ENCODE measurements at regions not wholly inside any gene's neighbourhood (a gene's known extent, or its start where the extent isn't known, plus 50 kb on each side); places are given as distances from the start of the nearest gene placed in this dataset.

DNA sequence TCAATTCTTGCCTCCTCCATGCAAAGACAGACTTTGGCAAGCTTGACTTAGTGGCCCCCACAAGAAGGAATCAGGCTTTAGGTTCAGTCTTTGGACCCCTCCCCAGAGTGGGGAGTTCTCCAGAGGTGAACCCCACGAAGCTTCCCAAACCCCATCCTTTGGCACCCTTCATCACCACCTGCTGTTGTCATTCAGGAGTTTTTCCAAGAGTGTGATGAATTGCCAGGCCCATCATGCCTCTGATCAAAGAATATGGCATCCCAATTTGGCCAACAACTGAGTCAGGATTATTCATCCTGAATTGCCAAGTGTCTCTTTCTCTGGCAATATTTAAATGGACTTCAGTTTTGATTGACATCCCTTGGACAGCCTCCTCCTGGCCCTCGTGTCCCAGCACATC, 404.7 kb upstream of the MKI67 start:
- H3K27ac ChIP-seq = no peak overlapping the region
- H3K4me1 ChIP-seq (ENCODE audit: insufficient read depth) = peaks cover 1% of the 10 kb centered on the region
- intact Hi-C loops (cut with DNase I) = no loop called here
- H3K4me3 ChIP-seq = no peak overlapping the region
- no peaks in the 10 kb centered on the region for H3K27me3 ChIP-seq
- no peak for DNase-seq
- H3K36me3 ChIP-seq = no peaks in the 10 kb centered on the region
- 68 to 80% (median 79%) methylated on average over 2 of the region's 2 CpGs for WGBS, 3 donors
- H3K9me3 ChIP-seq = no peaks in the 10 kb centered on the region
- TF ChIP-seq EP300 (IDR thresholded peaks at IDR 0.05) = no peak
- TF ChIP-seq POLR2A (IDR thresholded peaks at IDR 0.05) = no peak
- TF ChIP-seq CTCF (IDR thresholded peaks at IDR 0.05) = no peak

GRCh38 chr10:128534686-128535085, 408.5 kb upstream of the MKI67 start:
- TF ChIP-seq EP300 (IDR thresholded peaks at IDR 0.05) (no peak), POLR2A (IDR thresholded peaks at IDR 0.05) (no peak), CTCF (IDR thresholded peaks at IDR 0.05) (no peak)
- Histone ChIP-seq H3K4me3 (no peak overlapping the region), H3K27ac (no peak overlapping the region), H3K9me3 (no peaks in the 10 kb centered on the region), H3K4me1 (ENCODE audit: insufficient read depth) (no peaks in the 10 kb centered on the region), H3K27me3 (no peaks in the 10 kb centered on the region), H3K36me3 (no peaks in the 10 kb centered on the region)
- WGBS, 3 donors = 75 to 86% (median 76%) methylated on average over 5 of the region's 5 CpGs
- no peak for DNase-seq
- intact Hi-C loops (cut with DNase I) = no loop called here

- TF ChIP-seq CTCF (IDR thresholded peaks at IDR 0.05) = no peak
- Histone ChIP-seq H3K27ac (no peak overlapping the region), H3K4me3 (no peak overlapping the region), H3K36me3 (no peaks in the 10 kb centered on the region), H3K27me3 (no peaks in the 10 kb centered on the region), H3K9me3 (no peaks in the 10 kb centered on the region), H3K4me1 (ENCODE audit: insufficient read depth) (no peaks in the 10 kb centered on the region)
- 81 to 82% (median 82%) methylated on average over 6 of the region's 6 CpGs for WGBS, 3 donors
- no peak for DNase-seq
- intact Hi-C loops (cut with DNase I) = no loop called here
Observed at GRCh38 chr10:128536259-128536658, 410.0 kb upstream of the MKI67 start.

DNA sequence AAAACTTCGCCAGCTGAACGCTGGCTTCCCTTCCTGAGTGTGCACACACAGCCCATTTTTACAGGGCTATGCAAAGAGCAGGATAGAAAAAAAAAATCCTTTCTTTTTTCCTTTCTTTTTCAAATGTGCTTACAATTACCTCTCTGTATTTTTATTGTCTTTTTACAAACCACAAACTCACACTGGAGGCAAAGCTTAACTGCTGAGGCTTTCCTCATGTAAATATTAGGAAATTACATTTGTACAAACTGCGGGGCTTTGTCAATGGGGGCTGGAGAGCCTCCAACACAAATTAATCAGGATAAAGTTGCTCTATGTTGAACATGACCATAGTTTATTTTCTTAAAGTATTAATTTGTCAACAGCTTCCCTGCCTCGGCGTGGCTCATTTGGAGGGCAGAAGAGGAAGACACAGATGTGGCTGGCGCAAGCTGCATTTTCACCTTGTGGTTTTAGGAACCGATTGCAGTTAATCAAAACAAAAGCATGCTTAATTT, 411.7 kb upstream of the MKI67 start:
- H3K4me3 ChIP-seq = no peak overlapping the region
- intact Hi-C loops (cut with DNase I) = no loop called here
- no peaks in the 10 kb centered on the region for H3K9me3 ChIP-seq
- TF ChIP-seq CTCF (IDR thresholded peaks at IDR 0.05) (no peak), POLR2A (IDR thresholded peaks at IDR 0.05) (no peak), EP300 (IDR thresholded peaks at IDR 0.05) (no peak)
- H3K27me3 ChIP-seq = no peaks in the 10 kb centered on the region
- H3K4me1 ChIP-seq (ENCODE audit: insufficient read depth) = no peaks in the 10 kb centered on the region
- H3K27ac ChIP-seq = no peak overlapping the region
- WGBS, 3 donors = 24 to 35% (median 33%) methylated on average over 7 of the region's 7 CpGs
- DNase-seq = no peak
- no peaks in the 10 kb centered on the region for H3K36me3 ChIP-seq

- Histone ChIP-seq H3K4me1 (ENCODE audit: insufficient read depth) (no peaks in the 10 kb centered on the region), H3K9me3 (no peaks in the 10 kb centered on the region), H3K4me3 (no peak overlapping the region), H3K27ac (no peak overlapping the region), H3K27me3 (no peaks in the 10 kb centered on the region), H3K36me3 (no peaks in the 10 kb centered on the region)
- DNase-seq = no peak
- intact Hi-C loops (cut with DNase I) = no loop called here
- TF ChIP-seq POLR2A (IDR thresholded peaks at IDR 0.05) (no peak), CTCF (IDR thresholded peaks at IDR 0.05) (no peak), EP300 (IDR thresholded peaks at IDR 0.05) (no peak)
- 82 to 84% (median 84%) methylated on average over 5 of the region's 5 CpGs for WGBS, 3 donors
Observed at GRCh38 chr10:128538671-128539070, 412.4 kb upstream of the MKI67 start.

Measured in ovary (tissue), 7 donors.